Endothelial cell of umbilical vein (primary cell): ENCODE measurements at regions not wholly inside any gene's neighbourhood (a gene's known extent, or its start where the extent isn't known, plus 50 kb on each side); places are given as distances from the start of the nearest gene placed in this dataset.

Experiments used
- BruUV-seq: library from RNA; stranded (reverse); fragments of 400-500 nt; replicated peaks from 2 replicates; lab custom pipeline; 2021; lab: Mats Ljungman, UMichigan
- CTCF ChIA-PET: fragments of 300-600, 350-600 bp; sonication (Branson Sonifier 250); formaldehyde crosslinking; loops from one replicate; lab custom pipeline; 2021; ENCODE audit warnings: antibody characterized with exemption, inconsistent platforms; lab: Charles Lee
- POLR2A ChIA-PET: fragments of 300-600, 350-600 bp; sonication (Branson Sonifier 250); formaldehyde crosslinking; loops from one replicate; lab custom pipeline; 2021; ENCODE audit warnings: antibody characterized with exemption, inconsistent platforms; lab: Charles Lee
- DNase-seq: peaks from one replicate; pipeline ENCODE4 v3.0.0-alpha.2; 2011; ENCODE audit warnings: low read depth, low spot score
- FAIRE-seq: peaks from 2 replicates; lab custom pipeline; 2011; peaks lifted over from hg19 to GRCh38; lab: Jason Lieb, UNC
- H2AFZ ChIP-seq: 2 replicates; pipeline ENCODE4 v1.6.0; 2012; ENCODE audit warnings: low read depth, low read length, control low read depth, inconsistent platforms
- H3K27ac ChIP-seq: 2 replicates; pipeline ENCODE4 v1.5.1; 2011; ENCODE audit warnings: low read depth, mild to moderate bottlenecking, control low read depth, low read length, moderate library complexity; ENCODE audit not compliant: insufficient read depth
- H3K27me3 ChIP-seq, 2 experiments: 2 replicates each; pipeline versions ENCODE4 v1.6.0 to v1.6.1; 2011; ENCODE audit warnings: low read length in 2 of 2, mixed read lengths in 1 of 2; ENCODE audit not compliant: control insufficient read depth in 2 of 2, insufficient read depth in 2 of 2
- H3K36me3 ChIP-seq, 2 experiments: 2 replicates in 1 of 2; 3 replicates in 1 of 2; pipeline ENCODE4 v1.5.1; 2011; ENCODE audit warnings: low read length in 2 of 2, mild to moderate bottlenecking in 1 of 2, moderate library complexity in 1 of 2; ENCODE audit not compliant: control insufficient read depth in 2 of 2, insufficient read depth in 2 of 2; ENCODE audit errors: extremely low read depth in 1 of 2
- H3K4me1 ChIP-seq: 3 replicates; pipeline ENCODE4 v1.5.1; 2011; ENCODE audit warnings: mild to moderate bottlenecking, low read length; ENCODE audit not compliant: control insufficient read depth, insufficient read depth; ENCODE audit errors: extremely low read depth
- H3K4me2 ChIP-seq: 2 replicates; pipeline ENCODE4 v1.6.1; 2011; ENCODE audit warnings: low read length, control low read depth, mixed read lengths; ENCODE audit not compliant: insufficient read depth
- H3K4me3 ChIP-seq, 3 experiments: fragments of 200-600 bp in 1 of 3; sonication (generic), shearing (Covaris generic) in 1 of 3; replicated peaks in 1 of 3; 2 replicates each; pipeline ENCODE4 v1.5.1; 2011 to 2016; ENCODE audit warnings: control low read depth in 3 of 3, low read length in 3 of 3, mild to moderate bottlenecking in 2 of 3, inconsistent platforms in 1 of 3, low read depth in 1 of 3, moderate library complexity in 1 of 3; ENCODE audit not compliant: insufficient read depth in 1 of 3
- H3K79me2 ChIP-seq: 2 replicates; pipeline ENCODE4 v1.6.0; 2012; ENCODE audit warnings: low read length, inconsistent platforms; ENCODE audit not compliant: control insufficient read depth, insufficient read depth
- H3K9ac ChIP-seq: replicated peaks from 2 replicates; pipeline ENCODE3; 2011; ENCODE audit warnings: low read length, control low read depth; ENCODE audit not compliant: insufficient read depth; ENCODE audit errors: extremely low read depth
- H3K9me1 ChIP-seq: replicated peaks from 3 replicates; pipeline ENCODE4 v1.6.0; 2011; ENCODE audit warnings: mild to moderate bottlenecking, low read length; ENCODE audit not compliant: control insufficient read depth, insufficient read depth; ENCODE audit errors: extremely low read depth
- H3K9me3 ChIP-seq: replicated peaks from 2 replicates; pipeline ENCODE4 v1.5.1; 2012; ENCODE audit warnings: low read length, inconsistent platforms; ENCODE audit not compliant: control insufficient read depth, insufficient read depth
- H4K20me1 ChIP-seq: replicated peaks from 2 replicates; pipeline ENCODE3; 2011; ENCODE audit warnings: mild to moderate bottlenecking, low read length; ENCODE audit not compliant: control insufficient read depth, insufficient read depth; ENCODE audit errors: extremely low read depth
- CTCF ChIP-seq, 2 donors: IDR thresholded peaks; 1 replicate in 1 of 2; 2 replicates in 1 of 2; pipeline ENCODE4 v1.5.1; 2011; ENCODE audit warnings: low read length in 2 of 2, mild to moderate bottlenecking in 2 of 2, moderate library complexity in 2 of 2, control low read depth in 1 of 2, inconsistent platforms in 1 of 2, low read depth in 1 of 2; ENCODE audit not compliant: insufficient read depth in 1 of 2; ENCODE audit errors: extremely low read depth in 1 of 2
- EZH2 ChIP-seq: IDR thresholded peaks from 2 replicates; pipeline ENCODE4 v1.6.1; 2012; ENCODE audit warnings: borderline replicate concordance, low read depth, mild to moderate bottlenecking, moderate library complexity, low read length, inconsistent platforms; ENCODE audit not compliant: severe bottlenecking
- FOS ChIP-seq: IDR thresholded peaks from 2 replicates; pipeline ENCODE4 v1.6.1; 2011; ENCODE audit warnings: mild to moderate bottlenecking, low read length, moderate library complexity, borderline replicate concordance; ENCODE audit not compliant: insufficient read depth
- GATA2 ChIP-seq: IDR thresholded peaks from 2 replicates; pipeline ENCODE4 v1.7.0; 2011; ENCODE audit warnings: low read depth, mild to moderate bottlenecking, moderate library complexity, mixed read lengths, low read length; ENCODE audit not compliant: insufficient read length, insufficient read depth
- JUN ChIP-seq: IDR thresholded peaks from 2 replicates; pipeline ENCODE4 v1.6.1; 2011; ENCODE audit warnings: borderline replicate concordance, low read depth; ENCODE audit not compliant: insufficient read length, insufficient read depth
- MYC ChIP-seq: IDR thresholded peaks from one replicate; pipeline ENCODE4 v1.6.1; 2011; ENCODE audit warnings: mild to moderate bottlenecking, low read depth, low read length
- POLR2A ChIP-seq: IDR thresholded peaks from 2 replicates; pipeline ENCODE4 v1.6.1; 2012; ENCODE audit warnings: low read depth, mild to moderate bottlenecking, control low read depth, low read length
- POLR2AphosphoS5 ChIP-seq: IDR thresholded peaks from 2 replicates; pipeline ENCODE4 v1.6.1; 2012; ENCODE audit warnings: low read depth, mild to moderate bottlenecking, control low read depth, low read length, moderate library complexity; ENCODE audit not compliant: insufficient read depth
- dilution Hi-C: fragments of 300-500 bp; cut with MboI; formaldehyde crosslinking; loops from one replicate; pipeline ENCODE4 v1.15.0; 2019; ENCODE audit warnings: low sequenced_read_pairs; ENCODE audit not compliant: extremely low pct_ligation_motif_present
- intact Hi-C: fragments of 100-400 bp; cut with micrococcal nuclease; formaldehyde crosslinking; loops from one replicate; pipeline ENCODE4 v1.10.0; 2022
- TF ChIP-seq, protein P1 (sequence below): IDR thresholded peaks from 2 replicates; pipeline ENCODE4 v1.6.1; 2011; ENCODE audit not compliant: insufficient read depth, insufficient read length

- Histone ChIP-seq H2AFZ (no peak overlapping the region), H3K9me3 (peaks cover 2% of the 10 kb centered on the region), H3K4me2 (no peak overlapping the region), H4K20me1 (no peaks in the 10 kb centered on the region), H3K9me1 (no peaks in the 10 kb centered on the region), H3K4me3 (no peak overlapping the region), H3K27ac (no peak overlapping the region), H3K79me2 (no peaks in the 10 kb centered on the region), H3K9ac (no peak overlapping the region), H3K27me3 (no peaks in the 10 kb centered on the region), H3K4me1 (no peaks in the 10 kb centered on the region), H3K36me3 (no peaks in the 10 kb centered on the region)
- FAIRE-seq, result no peak
- dilution Hi-C loops (no loop called here), intact Hi-C loops (no loop called here)
- POLR2A ChIA-PET, result interaction anchor here (0.7 kb wide), 1 partner anchor 216 kb away, joined by 5 read pairs; no protein-coding TSS in a partner anchor
- no TSS peak for BruUV-seq
- CTCF ChIA-PET, result no interaction called here
- TF ChIP-seq POLR2A (no peak), EZH2 (no peak), POLR2AphosphoS5 (no peak), GATA2 (no peak), FOS (no peak), MYC (no peak), JUN (no peak), CTCF (IDR thresholded peaks at IDR 0.05; ENCODE audit: extremely low read depth in 1 of 2, insufficient read depth in 1 of 2, low read depth in 1 of 2, low read length in 2 of 2) (no peak)
- TF ChIP-seq, protein P1, sequence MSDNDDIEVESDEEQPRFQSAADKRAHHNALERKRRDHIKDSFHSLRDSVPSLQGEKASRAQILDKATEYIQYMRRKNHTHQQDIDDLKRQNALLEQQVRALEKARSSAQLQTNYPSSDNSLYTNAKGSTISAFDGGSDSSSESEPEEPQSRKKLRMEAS, result no peak
- no peak for DNase-seq
Measured at GRCh38 chr7:68789597-68789996, 808.7 kb upstream of the AUTS2 start.
